GM19395 (cell line): ENCODE measurements at regions not wholly inside any gene's neighbourhood (a gene's known extent, or its start where the extent isn't known, plus 50 kb on each side); places are given as distances from the start of the nearest gene placed in this dataset.
"Not testable (repeated sequence)": the region's sequence is repeated elsewhere in the genome, so short reads cannot be mapped to it uniquely, and the experiment has no call there.

Experiments
- ATAC-seq: cut with Tn5 transposase; IDR thresholded peaks from one replicate; pipeline ENCODE4 v1.9.1; 2021; ENCODE audit warnings: mild to moderate bottlenecking, moderate library complexity; ENCODE audit not compliant: unreplicated experiment

DNA sequence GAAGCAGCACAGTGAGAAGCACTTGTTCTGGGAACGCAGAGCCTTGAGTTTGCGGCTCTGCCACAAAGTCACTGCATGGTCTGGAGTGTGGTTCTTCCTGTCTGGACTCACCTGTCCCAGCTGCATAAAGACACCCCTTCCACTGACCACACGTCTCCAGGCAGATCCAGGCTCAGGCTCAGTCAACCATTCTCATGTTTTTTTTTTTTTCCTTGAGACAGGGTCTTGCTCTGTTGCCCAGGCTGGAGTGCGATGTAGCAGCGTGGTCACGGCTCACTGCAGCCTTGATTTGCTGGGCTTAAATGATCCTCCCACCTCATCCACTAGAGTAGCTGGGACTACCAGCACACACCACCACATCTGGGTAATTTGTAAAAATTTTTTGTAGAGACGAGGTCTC lies 102.9 kb upstream of the KLF4 start:
- ATAC-seq: no peak

DNA sequence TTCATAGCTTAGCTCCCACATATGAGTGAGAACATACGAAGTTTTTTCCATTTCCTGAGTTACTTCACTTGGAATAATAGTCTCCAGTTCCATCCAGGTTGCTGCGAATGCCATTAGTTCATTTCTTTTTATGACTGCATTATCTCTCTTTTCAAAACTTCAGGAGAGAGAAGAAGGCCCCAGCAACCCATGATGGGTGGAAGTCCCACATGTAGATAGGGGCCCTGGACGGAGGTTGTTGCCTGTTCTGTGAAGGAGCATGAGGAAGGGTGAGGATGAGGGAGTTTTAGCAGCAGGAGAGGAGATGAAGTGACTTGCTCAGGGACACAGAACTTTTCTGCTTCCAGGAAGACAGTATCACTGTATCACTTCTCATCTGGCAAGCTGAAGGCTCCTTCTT lies 102.2 kb upstream of the KLF4 start:
- no peak for ATAC-seq

DNA sequence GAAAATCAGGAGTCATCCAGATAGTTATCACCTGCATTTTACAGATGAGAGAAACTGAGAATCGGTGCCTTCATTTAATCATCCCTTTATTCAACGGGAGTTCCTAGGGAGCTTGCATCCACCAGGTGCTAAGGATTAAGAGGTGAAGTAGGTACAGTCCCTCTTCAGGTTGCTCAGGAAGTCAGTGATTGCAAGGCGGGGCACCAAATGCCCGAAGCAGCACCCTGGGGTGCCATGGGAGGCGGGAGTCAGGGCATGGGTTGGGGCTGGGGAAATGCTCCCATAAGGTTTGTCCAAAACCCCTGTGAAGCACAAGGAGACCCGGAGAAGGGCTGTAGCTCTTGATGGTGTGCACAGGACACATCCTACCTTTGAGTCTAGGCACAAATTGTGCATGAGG lies 98.8 kb upstream of the KLF4 start:
- no peak for ATAC-seq

DNA sequence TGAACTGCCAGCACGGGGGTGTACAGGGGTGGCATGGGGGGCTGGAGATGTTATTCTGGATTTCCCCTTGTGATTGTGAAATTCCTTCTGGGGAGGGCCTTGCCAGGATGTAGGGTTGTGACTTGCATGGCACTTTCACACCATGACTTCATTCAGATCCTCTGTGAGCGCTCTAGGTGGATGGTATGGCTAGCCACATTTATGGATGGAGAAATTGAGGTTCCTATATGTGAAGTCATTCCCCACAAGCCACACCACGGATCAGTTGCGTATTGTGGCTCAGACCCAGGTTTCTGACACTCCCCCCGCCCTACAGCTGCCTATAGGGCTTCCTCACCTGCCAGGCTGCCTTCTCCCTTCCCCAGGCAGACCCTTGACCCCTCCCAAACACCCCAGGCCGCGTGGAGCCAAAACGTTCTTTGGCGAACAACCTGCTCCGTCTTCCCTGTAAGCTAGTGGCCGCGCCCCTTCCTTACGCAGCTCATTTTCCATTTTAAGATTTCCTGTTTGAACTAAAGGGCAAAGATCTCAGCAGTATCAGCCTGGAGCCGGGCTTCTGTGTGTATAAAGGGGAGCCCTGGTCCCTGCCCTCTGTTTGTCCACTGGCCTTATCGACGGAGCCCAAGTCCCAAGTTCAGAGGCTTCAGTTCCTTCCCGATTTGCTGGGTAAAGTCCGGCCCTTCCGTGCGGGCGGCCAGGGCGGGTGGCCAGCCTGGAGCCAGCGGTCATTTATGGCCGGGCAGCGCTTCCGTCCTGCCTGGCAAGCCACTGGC lies 97.8 kb upstream of the KLF4 start:
- ATAC-seq: no peak

DNA sequence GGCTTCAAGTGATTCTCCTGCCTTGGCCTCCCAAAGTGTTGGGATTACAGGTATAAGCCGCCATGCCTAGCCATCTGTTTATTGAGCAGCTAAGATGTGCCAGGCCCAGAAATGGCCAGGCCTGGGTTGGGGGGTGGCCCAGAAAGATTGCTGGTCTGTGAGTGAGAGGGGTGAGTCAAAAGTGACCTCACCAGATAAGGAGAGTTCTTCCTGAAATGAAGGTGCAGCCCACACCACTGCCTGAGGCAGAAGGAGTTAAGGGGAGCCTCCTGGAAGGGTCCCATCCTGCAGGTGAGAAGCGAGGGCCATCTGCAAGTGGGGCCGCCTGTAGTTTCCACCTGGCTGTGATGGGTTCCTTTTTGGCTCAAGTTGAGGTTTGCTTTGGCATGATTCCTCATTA lies 96.9 kb upstream of the KLF4 start:
- ATAC-seq: no peak

DNA sequence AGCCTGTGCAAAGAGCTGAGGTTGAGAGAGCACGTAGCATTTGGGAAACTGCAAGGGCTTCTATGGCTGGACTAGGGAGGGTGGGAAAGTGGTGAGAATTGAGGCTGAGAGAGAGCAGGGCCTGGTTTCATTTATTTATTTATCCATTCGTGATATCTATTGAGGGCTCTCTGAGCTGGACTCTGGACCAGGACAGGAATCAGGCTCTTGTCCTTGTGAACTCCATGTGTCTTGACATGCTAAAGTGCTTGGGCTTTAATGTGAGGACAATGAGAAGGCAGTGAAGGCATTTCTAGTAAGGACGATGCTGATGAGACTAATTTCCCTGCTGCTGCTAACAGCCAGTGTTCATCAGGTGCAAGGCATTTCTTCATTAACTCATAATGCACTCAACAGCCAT lies 95.9 kb upstream of the KLF4 start:
- ATAC-seq: no peak

DNA sequence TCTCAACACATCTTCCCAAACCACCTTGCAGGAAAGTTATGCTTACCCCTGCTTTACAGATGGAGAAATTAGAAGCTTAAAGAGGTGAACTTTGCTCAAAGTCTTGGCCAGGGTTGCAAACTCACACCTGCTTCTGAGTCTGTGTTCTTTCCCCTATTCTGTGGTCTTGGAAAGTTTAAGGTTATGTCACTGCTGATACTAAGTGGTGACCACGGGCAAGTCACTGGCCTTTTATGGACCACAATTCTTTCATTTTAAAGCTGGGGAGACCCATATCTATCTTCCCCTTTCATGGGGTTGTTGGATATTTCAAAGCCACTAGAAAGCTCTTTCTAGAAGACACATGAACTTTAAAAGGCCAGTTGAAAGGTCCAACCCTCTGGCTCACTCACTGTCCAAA lies 95.4 kb upstream of the KLF4 start:
- no peak for ATAC-seq

DNA sequence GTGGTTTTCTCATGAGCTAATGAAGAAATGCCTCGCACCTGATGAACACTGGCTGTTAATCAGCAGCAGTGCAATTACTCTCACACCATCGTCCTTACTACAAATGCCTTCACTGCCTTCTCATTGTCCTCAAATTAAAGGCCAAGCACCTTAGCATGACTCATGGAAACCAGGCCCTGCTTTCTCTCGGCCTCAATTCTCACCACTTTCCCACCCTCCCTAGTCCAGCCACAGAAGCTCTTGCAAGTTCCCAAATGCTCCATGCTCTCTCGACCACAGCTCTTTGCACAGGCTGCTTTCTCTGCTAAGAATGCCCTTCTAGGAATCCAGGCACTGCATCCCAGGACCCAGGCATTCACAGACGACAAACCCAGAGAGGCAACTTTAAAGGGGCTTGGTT lies 94.6 kb upstream of the KLF4 start:
- no peak for ATAC-seq

DNA sequence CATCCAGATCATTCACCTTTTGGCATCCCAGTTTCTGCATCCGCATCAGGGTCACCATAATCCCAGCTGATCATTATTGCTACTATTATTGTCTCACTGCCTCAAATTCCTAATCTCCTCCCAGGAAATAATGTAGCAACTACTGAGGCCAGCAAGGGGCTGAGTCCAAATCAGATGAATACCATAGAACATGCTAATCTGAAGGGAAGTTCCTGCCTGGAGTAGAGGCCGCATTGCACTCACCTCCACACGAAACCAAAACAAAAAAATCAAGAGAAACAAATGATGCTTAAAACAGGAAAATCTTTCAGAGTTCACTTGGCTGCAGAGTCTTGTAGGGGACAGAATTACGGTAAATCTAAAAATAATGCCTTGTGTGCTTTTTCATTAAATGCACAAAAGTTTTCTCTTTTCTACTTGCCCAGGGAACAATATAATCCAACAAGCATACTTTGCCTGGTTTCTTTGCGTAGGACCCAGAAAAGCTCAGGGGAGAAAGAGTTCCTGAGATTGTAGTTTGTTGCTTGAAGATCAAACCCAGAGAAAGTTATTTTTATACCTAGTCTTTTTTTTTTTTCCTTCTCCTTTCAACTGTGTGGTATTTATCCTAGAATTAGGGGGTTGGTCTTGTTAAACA lies 87.7 kb upstream of the KLF4 start:
- ATAC-seq: no peak

DNA sequence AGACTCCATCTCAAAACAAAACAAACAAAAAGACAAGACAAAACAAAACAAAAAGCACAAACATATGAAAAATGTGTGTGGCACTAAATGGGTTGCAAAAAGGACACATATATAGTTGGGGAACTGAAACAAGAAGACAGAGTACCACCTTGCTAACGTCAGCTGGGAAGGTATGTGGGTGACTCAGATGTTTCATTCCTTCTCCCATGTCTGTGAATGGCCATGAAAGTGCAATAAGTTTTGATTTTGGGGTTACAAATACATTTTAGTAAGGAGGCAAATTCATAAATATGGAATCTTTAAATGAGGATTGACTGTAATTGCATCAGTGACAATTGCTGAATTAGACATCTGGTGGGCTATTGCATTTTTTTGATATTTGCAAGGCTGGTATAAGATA lies 81.6 kb upstream of the KLF4 start:
- ATAC-seq: no peak

DNA sequence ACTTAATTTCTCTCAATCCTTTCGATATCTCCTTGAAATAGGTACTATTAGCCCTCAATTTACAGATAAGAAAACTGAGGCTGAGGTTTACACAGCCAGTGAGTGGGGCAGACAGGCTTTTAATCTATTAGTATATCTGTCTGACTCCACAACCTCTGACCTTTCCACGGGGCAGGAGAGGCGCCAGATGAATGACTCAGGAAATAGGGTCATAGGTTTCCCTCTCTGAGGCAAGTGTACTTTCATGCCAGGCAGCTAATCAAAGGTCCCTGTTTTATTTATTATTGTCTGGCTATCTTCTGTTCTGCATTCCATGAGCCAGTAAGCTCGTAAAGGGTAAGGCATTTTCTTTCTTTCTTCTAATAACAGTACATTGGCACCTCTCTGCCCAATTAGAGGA lies 79.6 kb upstream of the KLF4 start:
- ATAC-seq: no peak

DNA sequence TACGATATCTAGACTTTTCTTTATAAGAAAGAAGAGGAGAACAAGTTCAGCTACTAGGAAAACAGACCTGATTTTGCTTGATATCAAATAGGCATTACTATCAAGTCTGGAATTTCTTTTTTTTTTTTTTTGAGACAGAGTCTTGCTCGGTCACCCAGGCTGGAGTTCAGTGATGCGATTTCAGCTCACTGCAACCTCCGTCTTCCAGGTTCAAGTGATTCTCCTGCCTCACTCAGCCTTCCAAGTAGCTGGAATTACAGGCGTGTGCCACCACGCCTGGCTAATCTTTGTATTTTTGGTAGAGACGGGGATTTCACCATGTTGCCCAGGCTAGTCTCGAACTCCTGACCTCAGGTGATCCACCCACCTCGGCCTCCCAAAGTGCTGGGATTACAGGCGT lies 78.8 kb upstream of the KLF4 start:
- not testable (repeated sequence) for ATAC-seq

DNA sequence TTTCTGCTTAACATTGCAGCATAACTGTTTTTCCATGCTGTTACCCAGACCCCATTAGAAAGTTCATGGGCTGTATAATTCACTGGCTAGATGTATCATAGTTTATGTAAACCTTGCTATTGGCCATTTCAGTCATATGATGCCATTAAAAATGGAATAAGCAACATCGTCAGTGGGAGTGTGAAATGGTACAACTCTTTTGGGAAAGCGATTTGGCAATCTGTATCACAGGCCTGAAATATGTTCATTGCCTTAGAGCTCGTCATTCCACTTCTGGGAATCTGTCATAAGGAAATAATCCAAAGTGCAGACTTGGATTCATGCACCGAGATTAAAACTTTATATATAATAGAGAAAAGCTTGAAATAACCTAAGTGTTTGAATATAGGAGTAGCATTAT lies 77.9 kb upstream of the KLF4 start:
- ATAC-seq: no peak

DNA sequence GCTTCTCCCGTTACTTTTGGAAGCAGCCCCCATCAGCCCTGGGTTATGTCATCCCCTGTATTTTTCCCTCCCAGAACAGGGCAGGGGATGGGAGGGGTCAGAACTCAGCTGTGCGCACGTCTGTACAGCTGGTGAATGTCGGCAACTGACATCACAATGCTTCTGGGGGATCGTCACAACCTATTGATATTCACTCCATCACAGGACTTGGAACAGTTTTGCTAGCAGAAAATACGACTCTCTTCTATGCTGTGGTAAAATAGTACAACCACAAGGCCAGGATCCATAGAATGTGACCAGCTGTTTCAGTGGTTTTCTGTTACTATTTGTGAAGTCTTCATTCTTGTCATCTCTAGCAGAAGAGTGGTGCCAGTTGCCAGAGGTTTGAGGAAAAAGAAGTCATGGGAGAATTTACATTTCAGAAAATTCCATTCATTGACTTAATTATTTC lies 77.1 kb upstream of the KLF4 start:
- ATAC-seq: no peak

DNA sequence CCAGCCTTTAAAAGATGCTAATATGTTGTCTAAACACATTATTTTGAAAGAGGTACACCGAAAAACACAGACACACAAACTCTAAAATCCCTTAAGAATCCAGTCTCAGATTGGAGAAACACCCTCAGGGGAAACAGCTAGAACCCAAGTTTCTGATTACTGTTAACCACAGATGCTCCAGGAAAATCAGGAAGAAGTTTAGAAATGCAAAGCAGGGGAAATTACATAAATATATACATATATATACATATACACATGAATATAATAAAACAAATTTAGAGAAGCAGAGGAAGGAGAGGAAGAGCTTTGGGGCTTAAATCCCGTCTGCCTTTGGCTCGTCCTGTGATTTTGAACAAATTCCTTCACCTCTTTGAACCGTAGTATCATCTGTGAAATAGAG lies 73.2 kb upstream of the KLF4 start:
- ATAC-seq: no peak

DNA sequence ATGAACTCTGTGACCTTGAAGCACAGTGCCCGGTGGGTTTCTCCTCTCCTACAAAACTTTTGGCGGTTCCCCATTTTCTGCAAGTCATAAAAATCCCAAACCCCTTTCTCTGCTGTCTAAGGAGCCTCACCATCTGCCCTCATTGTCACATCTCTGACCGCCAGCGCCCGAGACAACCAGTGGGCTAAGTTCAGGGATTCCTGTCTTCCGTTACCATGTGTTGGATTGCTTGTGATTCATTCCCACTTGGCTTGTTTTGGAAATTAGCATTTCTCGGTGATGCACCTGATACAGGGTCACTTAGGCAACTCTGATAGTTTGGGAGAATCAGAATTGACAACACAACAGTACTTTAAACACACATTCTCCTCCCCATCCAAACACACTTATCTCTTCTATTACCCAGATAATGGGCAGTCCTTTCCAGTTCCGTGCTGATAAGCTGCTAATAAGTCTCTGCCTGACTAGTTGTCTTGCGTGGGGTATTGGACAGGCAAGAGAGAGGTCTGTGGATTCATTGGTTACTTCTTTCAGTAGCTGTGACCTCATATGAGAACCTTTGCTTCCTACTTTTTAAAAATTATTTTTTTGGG lies 70.0 kb upstream of the KLF4 start:
- ATAC-seq: no peak

DNA sequence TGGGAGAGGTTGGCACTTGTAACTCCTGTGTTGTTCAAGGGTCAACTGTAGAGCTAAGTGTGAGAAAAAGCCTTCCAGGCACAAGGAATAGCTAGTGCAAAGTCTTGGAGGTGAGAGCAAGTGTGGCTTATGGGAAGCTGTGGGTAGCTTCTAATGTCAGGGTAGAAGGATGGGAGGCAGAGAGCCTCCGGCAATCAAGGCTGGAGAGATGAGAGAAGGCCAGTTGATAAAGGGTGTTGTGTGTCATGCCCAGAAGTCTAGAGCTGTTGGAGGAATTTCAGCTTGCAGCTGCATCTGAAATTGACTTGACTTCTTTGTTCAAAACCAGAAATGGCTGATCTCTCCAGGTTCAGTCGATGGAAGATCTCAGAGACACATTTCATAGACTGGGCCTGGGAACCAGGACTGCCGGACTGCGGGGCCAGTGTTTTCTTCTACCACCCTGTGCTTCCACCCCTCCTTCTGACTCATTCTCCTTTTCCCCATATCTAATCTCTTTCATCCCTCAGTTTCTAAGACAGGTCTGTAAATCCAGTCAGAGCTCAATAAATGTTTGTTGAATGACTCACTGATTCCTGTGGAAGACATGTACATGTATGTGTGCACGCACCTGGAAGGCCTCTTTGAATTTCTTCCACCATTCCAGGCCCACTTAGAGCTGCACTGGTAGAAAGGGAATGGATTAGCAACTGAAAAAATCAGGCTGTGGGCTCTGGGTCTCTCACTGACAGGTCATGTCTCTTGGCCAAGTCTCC lies 67.8 kb upstream of the KLF4 start:
- no peak for ATAC-seq

DNA sequence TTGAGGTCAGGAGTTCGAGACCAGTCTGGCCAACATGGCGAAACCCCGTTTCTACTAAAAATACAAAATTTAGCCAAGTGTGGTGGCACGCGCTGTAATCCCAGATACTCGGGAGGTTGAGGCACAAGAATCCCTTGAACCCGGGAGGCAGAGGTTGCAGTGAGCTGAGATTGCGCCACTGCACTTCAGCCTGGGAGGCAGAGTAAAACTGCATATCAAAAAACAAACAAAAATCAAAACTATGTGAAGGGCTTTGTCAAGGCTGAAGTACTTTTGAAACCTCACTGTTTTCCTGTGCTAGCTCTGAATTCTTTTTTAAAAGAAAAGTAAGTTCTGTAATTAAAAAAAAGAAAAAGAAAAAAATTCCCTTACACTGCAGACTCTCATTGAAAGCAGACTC lies 65.1 kb upstream of the KLF4 start:
- ATAC-seq: no peak

DNA sequence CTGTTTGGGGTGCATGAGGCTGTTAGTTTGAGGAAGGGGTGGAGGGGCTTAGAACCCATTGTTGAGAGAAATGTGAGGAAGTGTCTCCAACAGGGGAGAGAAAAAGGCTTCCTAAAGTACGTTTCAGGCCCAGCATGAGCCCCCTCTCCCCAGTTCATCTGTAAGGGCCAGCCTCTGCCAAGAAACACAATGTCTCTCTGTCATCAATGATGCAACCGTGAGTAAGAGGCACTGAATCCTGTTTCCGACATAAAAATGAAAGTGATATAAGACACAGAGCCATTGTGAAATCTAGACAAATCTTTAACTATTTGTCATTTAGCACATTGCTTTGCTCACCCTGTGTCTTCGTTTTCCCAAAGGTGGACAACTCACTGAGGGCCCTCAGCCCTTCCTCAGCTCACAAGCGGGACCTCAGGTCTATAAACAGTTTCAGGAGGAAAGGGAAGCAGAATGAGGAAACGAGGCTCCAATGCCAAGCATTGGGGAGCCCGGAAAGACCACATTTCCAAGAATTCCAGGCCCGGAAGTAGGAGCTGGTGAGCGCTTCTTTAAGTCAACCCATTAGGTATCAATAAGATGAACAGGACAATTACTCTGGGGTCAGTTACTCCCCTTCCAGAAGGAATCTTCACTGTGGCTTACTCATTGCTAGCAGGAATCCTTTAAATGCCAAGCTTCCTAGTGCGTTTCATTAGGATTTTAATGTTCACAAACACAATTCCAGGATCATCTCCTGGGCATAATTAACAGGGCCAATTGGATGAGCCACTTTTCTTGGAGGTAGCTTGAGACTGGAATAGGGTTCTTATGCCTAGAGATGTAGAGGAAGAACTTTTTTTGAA lies 59.0 kb upstream of the KLF4 start:
- ATAC-seq: no peak

DNA sequence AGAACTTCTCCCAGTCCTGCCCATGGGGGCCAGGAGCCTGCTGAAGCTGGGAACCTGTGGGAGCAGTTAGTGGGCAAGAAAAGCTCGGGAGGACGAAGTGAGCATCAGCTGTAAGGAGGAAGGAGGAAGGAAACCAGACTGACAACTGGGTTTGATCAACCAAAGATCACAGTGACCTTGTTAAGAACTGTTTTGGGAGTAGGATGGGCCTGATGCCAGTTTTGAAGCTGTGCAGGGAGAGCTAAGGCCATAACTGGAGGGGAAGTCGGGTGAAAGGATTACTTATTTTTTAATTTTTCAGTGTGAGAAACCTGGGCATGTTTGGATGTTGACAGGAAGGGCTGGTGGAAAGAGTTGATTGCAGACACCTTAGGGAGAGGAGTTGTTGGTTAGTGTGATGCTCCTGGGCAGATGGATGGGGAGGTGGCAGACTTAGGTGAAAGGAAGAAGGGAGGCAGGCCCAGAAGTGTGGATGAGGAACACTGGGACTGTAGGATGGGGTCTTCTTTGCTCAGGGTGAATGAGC lies 58.3 kb upstream of the KLF4 start:
- ATAC-seq: no peak

DNA sequence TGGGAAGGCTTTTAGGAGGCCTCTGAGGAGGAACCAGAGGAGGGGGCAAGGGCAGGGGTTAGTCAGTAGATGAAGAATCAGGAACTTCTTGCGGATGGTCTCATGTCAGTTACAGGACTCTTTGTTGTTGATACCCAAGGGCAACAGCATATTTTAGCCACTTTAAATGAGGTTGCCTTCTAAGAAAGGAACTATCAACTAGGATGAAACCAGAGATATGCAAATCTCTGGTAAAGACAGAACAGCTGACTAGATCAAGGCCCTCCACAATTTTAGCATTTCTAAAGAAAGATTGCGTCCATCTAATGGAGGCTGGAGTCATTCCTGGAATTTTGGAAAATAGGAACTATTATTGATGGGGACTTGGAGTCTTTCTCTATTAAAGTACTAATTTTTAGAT lies 57.7 kb upstream of the KLF4 start:
- no peak for ATAC-seq
